Stomach (tissue), 4 donors: ENCODE measurements at regions not wholly inside any gene's neighbourhood (a gene's known extent, or its start where the extent isn't known, plus 50 kb on each side); places are given as distances from the start of the nearest gene placed in this dataset.
"Not testable (repeated sequence)": the region's sequence is repeated elsewhere in the genome, so short reads cannot be mapped to it uniquely, and the experiment has no call there.

Experiments
- EP300 ChIP-seq: sonication (generic); formaldehyde crosslinking; IDR thresholded peaks from one replicate; pipeline ENCODE4 v1.6.1; 2017; ENCODE audit warnings: antibody characterized with exemption
- POLR2A ChIP-seq, 4 donors: fragments of 450-650 bp; IDR thresholded peaks; one replicate each; pipeline ENCODE4 v1.6.1; 2016; ENCODE audit warnings: antibody characterized with exemption in 4 of 4, control low read depth in 2 of 4, mild to moderate bottlenecking in 1 of 4, moderate library complexity in 1 of 4
- TF ChIP-seq, protein P1 (sequence below), 7 experiments: fragments of 450-650 bp in 4 of 7; fragments of 200-600 bp in 3 of 7; sonication (generic) in 3 of 7; IDR thresholded peaks; one replicate each; pipeline ENCODE4 v1.5.1; 2016 to 2019; ENCODE audit warnings: antibody characterized with exemption in 7 of 7, control low read depth in 2 of 7, mild to moderate bottlenecking in 1 of 7

DNA sequence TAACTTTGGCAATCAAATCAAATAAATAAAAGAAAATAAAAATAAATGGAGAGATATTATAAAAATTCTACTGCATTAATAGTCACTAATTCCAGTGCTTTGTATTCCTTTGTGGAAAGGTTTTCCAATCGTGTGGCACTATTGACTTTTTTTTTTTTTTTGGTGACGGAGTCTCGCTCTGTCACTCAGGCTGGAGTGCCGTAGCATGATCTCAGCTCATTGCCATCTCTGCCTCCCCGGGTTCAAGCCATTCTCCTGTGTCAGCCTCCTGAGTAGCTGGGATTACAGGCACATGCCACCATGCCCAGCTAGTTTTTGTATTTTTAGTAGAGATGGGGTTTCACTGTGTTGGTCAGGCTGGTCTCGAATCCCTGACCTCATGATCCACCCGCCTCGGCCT, 122.3 kb downstream of the HS3ST3B1 start:
- TF ChIP-seq, protein P1, sequence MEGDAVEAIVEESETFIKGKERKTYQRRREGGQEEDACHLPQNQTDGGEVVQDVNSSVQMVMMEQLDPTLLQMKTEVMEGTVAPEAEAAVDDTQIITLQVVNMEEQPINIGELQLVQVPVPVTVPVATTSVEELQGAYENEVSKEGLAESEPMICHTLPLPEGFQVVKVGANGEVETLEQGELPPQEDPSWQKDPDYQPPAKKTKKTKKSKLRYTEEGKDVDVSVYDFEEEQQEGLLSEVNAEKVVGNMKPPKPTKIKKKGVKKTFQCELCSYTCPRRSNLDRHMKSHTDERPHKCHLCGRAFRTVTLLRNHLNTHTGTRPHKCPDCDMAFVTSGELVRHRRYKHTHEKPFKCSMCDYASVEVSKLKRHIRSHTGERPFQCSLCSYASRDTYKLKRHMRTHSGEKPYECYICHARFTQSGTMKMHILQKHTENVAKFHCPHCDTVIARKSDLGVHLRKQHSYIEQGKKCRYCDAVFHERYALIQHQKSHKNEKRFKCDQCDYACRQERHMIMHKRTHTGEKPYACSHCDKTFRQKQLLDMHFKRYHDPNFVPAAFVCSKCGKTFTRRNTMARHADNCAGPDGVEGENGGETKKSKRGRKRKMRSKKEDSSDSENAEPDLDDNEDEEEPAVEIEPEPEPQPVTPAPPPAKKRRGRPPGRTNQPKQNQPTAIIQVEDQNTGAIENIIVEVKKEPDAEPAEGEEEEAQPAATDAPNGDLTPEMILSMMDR (IDR thresholded peaks at IDR 0.05): not testable (repeated sequence)
- not testable (repeated sequence) for TF ChIP-seq POLR2A (IDR thresholded peaks at IDR 0.05); EP300
